Gastrocnemius medialis (tissue), 4 donors: ENCODE measurements at regions not wholly inside any gene's neighbourhood (a gene's known extent, or its start where the extent isn't known, plus 50 kb on each side); places are given as distances from the start of the nearest gene placed in this dataset.

Experiments
- ATAC-seq, 2 donors: fragments of 150-250 bp; one replicate each; pipeline ENCODE4 v1.9.1; 2016
- DNase-seq, 2 donors: peaks; one replicate each; pipeline ENCODE4 v3.0.0-alpha.2; 2019
- H3K27ac ChIP-seq, 4 donors: fragments of 200-600 bp; sonication (generic); 1 replicate in 1 of 4; 2 replicates in 3 of 4; pipeline ENCODE4 v1.5.1; 2016 to 2018; ENCODE audit warnings: mild to moderate bottlenecking in 2 of 4, moderate library complexity in 1 of 4
- H3K27me3 ChIP-seq, 3 donors: fragments of 200-600 bp; sonication (generic) in 2 of 3; 1 replicate in 1 of 3; 2 replicates in 2 of 3; pipeline versions ENCODE4 v1.5.1 to v1.6.0; 2016 to 2019; ENCODE audit warnings: mild to moderate bottlenecking in 1 of 3, moderate library complexity in 1 of 3
- H3K36me3 ChIP-seq, 2 donors: fragments of 200-600 bp; sonication (generic) in 1 of 2; one replicate each; pipeline ENCODE4 v1.5.1; 2017 to 2018
- H3K4me1 ChIP-seq, 2 donors: fragments of 200-600 bp; sonication (generic) in 1 of 2; one replicate each; pipeline ENCODE4 v1.5.1; 2016 to 2017; ENCODE audit warnings: mild to moderate bottlenecking in 2 of 2
- H3K4me3 ChIP-seq, 4 donors: fragments of 200-600 bp; sonication (generic) in 3 of 4; 1 replicate in 1 of 4; 2 replicates in 3 of 4; pipeline ENCODE4 v1.5.1; 2016 to 2019; ENCODE audit warnings: mild to moderate bottlenecking in 2 of 4
- H3K9me3 ChIP-seq, 3 donors: fragments of 200-600 bp; sonication (generic) in 2 of 3; 1 replicate in 1 of 3; 2 replicates in 2 of 3; pipeline ENCODE4 v1.5.1; 2016 to 2019
- POLR2A ChIP-seq, 2 donors: fragments of 450-650 bp; IDR thresholded peaks; one replicate each; pipeline ENCODE4 v1.6.1; 2017; ENCODE audit warnings: antibody characterized with exemption in 2 of 2, mild to moderate bottlenecking in 2 of 2, moderate library complexity in 2 of 2
- in situ Hi-C, 4 donors: fragments of 200-750 bp; cut with MboI; loops; one replicate each; pipeline versions ENCODE4 v1.15.0 to v1.8.0; 2017; ENCODE audit warnings: low sequenced_read_pairs in 4 of 4
- intact Hi-C: fragments of 100-400 bp; cut with DNase I; formaldehyde crosslinking; loops from one replicate; pipeline ENCODE4 v1.15.1; 2023; ENCODE audit warnings: low total_unique reads
- TF ChIP-seq, protein P1 (sequence below), 5 experiments: fragments of 450-650 bp in 3 of 5; fragments of 200-600 bp in 2 of 5; sonication (generic) in 2 of 5; IDR thresholded peaks in 4 of 5; conservative IDR thresholded peaks in 1 of 5; 1 replicate in 4 of 5; 2 replicates in 1 of 5; pipeline ENCODE4 v1.5.1; 2016 to 2019; ENCODE audit warnings: antibody characterized with exemption in 5 of 5, mild to moderate bottlenecking in 3 of 5, moderate library complexity in 3 of 5

DNA sequence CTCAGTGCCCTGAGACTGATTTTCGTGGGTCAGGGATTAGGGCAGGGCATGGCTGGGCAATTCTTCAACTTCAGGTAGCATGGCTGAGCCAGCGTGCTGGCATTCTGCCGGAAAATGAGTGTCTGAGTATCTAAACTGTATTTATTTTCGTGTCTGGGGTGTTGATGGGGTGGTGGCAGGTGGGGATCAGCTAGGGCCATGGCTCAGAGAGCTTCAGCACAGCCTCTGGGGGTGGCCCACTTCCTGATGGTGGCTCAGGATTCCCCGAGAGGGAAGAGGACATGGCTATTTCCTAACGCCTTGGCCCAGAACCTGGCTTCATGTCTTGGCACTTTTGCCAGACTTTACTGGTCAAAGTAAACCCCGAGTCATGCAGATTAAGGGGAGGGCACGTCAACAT, 260.5 kb downstream of the GADD45G start:
- intact Hi-C loops, result no loop called here
- Histone ChIP-seq H3K9me3 (no peaks in the 10 kb centered on the region), H3K36me3 (no peaks in the 10 kb centered on the region), H3K27ac (no peak overlapping the region), H3K4me1 (no peaks in the 10 kb centered on the region), H3K27me3 (no peaks in the 10 kb centered on the region), H3K4me3 (no peak overlapping the region)
- no peak for DNase-seq
- ATAC-seq, result no peak
- TF ChIP-seq, protein P1, sequence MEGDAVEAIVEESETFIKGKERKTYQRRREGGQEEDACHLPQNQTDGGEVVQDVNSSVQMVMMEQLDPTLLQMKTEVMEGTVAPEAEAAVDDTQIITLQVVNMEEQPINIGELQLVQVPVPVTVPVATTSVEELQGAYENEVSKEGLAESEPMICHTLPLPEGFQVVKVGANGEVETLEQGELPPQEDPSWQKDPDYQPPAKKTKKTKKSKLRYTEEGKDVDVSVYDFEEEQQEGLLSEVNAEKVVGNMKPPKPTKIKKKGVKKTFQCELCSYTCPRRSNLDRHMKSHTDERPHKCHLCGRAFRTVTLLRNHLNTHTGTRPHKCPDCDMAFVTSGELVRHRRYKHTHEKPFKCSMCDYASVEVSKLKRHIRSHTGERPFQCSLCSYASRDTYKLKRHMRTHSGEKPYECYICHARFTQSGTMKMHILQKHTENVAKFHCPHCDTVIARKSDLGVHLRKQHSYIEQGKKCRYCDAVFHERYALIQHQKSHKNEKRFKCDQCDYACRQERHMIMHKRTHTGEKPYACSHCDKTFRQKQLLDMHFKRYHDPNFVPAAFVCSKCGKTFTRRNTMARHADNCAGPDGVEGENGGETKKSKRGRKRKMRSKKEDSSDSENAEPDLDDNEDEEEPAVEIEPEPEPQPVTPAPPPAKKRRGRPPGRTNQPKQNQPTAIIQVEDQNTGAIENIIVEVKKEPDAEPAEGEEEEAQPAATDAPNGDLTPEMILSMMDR (IDR thresholded peaks at IDR 0.05 in 4 of 5, conservative IDR thresholded peaks at IDR 0.05 in 1 of 5), result no peak
- no peak for TF ChIP-seq POLR2A (IDR thresholded peaks at IDR 0.05)
- in situ Hi-C loops, result no loop called here

DNA sequence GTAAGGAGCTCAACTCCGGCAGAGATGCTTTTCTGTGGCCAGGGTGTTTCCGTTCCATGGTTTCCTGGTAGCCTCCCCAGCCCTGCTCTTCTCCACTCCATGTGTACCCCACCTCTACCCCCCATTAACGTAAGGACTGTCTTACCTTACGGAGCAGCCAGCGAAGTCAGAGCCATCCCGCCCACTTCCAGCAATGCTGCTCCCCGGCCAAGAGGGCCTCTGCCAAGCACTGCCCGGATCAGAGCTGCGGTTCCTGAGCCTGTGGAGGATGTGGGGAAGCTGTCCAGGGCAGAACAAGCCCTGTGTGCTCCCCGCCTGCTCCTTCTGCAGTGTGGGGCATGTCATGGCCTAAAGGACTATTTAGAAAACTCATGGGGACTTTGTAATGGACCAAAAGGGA, 261.2 kb downstream of the GADD45G start:
- Histone ChIP-seq H3K9me3 (no peaks in the 10 kb centered on the region), H3K4me3 (no peak overlapping the region), H3K36me3 (no peaks in the 10 kb centered on the region), H3K27me3 (no peaks in the 10 kb centered on the region), H3K4me1 (no peaks in the 10 kb centered on the region), H3K27ac (no peak overlapping the region)
- TF ChIP-seq, protein P1 (IDR thresholded peaks at IDR 0.05 in 4 of 5, conservative IDR thresholded peaks at IDR 0.05 in 1 of 5), result no peak
- TF ChIP-seq POLR2A (IDR thresholded peaks at IDR 0.05), result no peak
- in situ Hi-C loops (no loop called here), intact Hi-C loops (no loop called here)
- ATAC-seq (no peak), DNase-seq (no peak)

DNA sequence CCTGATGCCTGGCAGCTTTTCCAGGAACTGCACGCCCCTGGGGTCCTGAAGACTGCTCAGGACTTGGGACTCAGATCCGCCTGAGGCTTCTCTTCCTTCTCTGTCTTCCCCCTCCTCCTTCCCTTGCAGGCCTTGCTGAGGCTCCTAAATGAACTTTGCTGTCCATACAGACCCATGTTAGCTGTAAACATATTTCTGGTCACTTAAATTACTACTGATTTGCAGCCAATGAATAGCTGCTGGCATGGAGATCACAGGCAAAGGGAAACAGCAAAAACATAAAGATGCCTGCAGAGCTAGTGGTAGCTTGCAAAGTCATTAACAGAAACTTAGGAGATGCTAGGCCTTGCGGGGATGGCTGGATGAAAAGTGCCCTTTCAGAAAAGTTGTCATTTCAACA, 261.9 kb downstream of the GADD45G start:
- no peaks in the 10 kb centered on the region for H3K27me3 ChIP-seq
- TF ChIP-seq POLR2A (IDR thresholded peaks at IDR 0.05), result no peak
- TF ChIP-seq, protein P1 (IDR thresholded peaks at IDR 0.05 in 4 of 5, conservative IDR thresholded peaks at IDR 0.05 in 1 of 5), result no peak
- intact Hi-C loops, result no loop called here
- no peak overlapping the region for H3K27ac ChIP-seq
- in situ Hi-C loops, result no loop called here
- H3K4me3 ChIP-seq, result no peak overlapping the region
- DNase-seq (no peak), ATAC-seq (no peak)
- no peaks in the 10 kb centered on the region for H3K36me3 ChIP-seq
- H3K4me1 ChIP-seq, result no peaks in the 10 kb centered on the region
- no peaks in the 10 kb centered on the region for H3K9me3 ChIP-seq

DNA sequence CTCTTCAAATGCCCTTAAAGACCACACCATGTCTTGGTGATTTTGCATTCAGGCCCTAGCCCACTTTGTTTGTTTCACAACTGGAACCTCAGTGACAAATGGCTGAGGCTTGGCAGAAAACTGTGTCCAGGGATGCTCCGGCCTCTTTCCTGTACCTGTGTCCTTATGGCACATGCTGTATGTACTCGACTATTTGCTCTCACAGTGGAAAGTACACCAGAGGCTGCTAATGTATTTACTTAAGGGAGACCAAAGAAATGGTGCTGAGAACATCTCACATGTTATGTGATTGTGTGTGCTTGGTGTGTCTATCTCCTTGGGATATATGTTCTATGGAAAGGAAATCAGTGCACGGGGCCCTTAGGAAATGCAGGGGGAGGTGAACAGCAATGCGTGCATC, 263.3 kb downstream of the GADD45G start:
- peaks cover 10% of the 10 kb centered on the region in 2 donors for H3K4me1 ChIP-seq
- no peaks in the 10 kb centered on the region for H3K27me3 ChIP-seq
- in situ Hi-C loops (no loop called here), intact Hi-C loops (no loop called here)
- no peak overlapping the region for H3K27ac ChIP-seq
- no peaks in the 10 kb centered on the region for H3K9me3 ChIP-seq
- H3K4me3 ChIP-seq, result no peak overlapping the region
- DNase-seq, result no peak
- no peaks in the 10 kb centered on the region for H3K36me3 ChIP-seq
- TF ChIP-seq, protein P1 (IDR thresholded peaks at IDR 0.05 in 4 of 5, conservative IDR thresholded peaks at IDR 0.05 in 1 of 5), result no peak
- TF ChIP-seq POLR2A (IDR thresholded peaks at IDR 0.05), result no peak
- no peak for ATAC-seq
